LNCAP (cell line): ENCODE measurements at regions not wholly inside any gene's neighbourhood (a gene's known extent, or its start where the extent isn't known, plus 50 kb on each side); places are given as distances from the start of the nearest gene placed in this dataset.

Experiments used
- TF ChIP-seq, protein P1 (sequence below): fragments of 450-650 bp; IDR thresholded peaks from 2 replicates; pipeline ENCODE4 v1.5.1; 2017; ENCODE audit warnings: mild to moderate bottlenecking

DNA sequence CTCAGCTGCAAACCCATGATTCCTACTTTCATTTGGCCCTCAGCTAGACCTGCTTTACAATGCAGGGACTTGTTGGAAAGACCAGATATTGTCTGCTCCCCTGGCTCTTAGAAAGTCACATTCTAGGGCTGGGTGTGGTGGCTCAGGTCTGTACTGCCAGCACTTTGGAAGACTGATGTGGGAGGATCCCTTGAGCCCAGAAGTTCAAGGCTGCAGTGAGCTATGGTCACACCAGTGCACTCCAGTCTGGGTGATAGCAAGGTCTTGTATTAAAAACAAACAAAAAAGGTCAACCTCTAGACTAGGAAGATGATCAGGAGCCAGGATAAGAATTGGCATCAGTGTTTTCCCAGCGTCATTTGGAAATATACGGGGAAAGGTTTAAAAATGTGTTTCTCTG lies 145.8 kb downstream of the PALM2AKAP2 start:
- TF ChIP-seq, protein P1, sequence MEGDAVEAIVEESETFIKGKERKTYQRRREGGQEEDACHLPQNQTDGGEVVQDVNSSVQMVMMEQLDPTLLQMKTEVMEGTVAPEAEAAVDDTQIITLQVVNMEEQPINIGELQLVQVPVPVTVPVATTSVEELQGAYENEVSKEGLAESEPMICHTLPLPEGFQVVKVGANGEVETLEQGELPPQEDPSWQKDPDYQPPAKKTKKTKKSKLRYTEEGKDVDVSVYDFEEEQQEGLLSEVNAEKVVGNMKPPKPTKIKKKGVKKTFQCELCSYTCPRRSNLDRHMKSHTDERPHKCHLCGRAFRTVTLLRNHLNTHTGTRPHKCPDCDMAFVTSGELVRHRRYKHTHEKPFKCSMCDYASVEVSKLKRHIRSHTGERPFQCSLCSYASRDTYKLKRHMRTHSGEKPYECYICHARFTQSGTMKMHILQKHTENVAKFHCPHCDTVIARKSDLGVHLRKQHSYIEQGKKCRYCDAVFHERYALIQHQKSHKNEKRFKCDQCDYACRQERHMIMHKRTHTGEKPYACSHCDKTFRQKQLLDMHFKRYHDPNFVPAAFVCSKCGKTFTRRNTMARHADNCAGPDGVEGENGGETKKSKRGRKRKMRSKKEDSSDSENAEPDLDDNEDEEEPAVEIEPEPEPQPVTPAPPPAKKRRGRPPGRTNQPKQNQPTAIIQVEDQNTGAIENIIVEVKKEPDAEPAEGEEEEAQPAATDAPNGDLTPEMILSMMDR = no peak

DNA sequence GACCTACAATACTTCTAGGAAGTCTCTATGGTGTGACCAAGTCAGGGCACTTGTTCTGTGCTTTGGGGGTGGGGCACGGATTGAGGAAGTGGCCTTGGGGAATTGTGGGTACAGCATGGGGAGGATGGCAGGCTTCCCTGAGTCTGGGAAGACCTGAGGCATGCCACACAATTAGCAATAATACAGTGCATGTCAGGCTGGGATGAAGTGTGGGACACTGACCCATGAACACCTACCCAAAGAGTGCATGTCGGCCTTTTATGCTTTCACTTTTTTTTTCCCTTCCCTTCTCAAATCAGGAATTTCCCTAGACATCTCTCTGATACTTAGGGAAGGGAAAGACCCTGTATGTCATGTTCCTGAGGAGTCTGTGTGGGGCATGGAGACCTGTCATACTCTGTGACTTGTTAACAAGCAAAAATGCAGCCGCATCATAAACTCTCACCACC lies 146.4 kb downstream of the PALM2AKAP2 start:
- TF ChIP-seq, protein P1 = no peak

DNA sequence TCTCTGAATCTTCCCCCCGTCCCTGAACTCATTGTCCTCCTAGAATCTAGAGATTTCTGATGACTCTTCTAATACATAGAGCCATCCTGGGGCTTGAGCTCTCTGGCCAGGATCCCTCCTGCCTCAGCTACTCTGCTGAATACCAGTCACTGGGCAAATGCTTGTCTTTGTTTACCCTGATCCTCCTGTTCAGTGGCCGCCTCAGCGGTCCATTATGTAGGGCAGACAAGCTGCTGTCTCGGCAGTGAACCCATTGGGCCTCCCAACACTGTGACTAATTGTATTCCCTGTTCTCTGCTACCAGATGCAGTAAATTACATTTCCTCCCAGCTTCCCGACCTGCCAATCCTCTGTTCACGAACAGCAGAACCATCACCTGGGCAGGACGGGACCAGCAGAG lies 151.6 kb downstream of the PALM2AKAP2 start:
- TF ChIP-seq, protein P1 = no peak

GRCh38 chr9:109934136-109934856 lies 154.3 kb downstream of the PALM2AKAP2 start:
- TF ChIP-seq, protein P1 = no peak

GRCh38 chr9:109934857-109935215 lies 154.8 kb downstream of the PALM2AKAP2 start:
- TF ChIP-seq, protein P1 = no peak

DNA sequence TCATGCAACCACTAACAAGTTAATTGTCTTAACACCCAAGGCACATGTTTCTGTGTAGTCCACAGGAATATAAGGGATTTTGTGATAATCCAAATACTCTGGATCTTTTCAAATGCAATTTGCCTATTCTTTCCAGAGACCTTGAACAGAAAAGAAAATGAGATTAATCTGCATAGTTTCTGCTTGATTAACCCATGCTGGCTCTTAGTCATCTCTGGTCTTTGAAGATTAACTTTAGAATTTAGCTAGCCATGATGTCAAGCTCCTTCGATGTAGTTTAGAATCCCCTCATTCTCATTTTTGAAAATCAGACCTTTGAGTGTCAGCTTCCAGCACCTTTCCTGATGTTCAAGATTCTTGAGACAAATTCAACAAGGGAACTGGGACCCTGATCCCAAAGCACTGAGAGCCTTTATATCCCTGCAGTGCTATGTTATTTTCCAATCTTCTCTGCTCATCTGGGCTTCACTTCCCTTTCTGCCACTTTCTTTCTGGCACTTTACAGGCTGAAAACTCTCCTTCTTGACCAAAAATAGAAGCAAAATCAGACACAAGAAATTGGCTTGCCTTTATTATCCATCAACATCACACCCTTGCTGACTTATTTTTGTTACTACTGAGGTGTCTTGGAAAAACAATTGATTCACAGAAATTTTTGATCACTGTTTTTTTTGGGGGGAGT lies 155.5 kb downstream of the PALM2AKAP2 start:
- TF ChIP-seq, protein P1 = no peak

DNA sequence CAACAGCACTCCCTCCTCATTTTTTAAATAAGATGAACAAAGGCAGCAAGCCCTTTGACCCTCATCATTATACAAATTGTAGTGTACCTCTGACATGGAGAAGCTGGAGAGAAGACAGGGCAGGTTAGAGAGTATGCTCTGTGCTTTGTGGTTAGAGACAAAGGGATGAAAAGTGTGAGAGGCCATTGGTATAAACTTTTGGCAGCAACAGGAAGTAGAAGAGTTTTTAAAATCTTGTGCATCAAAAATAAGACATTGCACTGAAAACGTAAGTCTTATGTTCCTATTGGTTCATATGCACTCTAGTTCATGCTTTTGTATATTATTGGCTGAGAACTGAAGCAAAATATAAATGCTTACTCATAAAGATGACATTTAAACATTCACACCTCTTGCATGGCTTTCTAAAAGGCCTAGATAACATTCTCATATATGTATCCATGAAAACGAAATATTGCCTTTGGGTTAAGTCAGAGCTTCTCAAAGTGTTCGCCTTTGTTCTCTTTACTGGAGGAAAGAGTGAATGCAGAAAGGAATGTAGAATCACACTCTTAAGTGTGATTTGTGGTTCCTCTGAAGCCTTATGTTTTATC lies 158.0 kb downstream of the PALM2AKAP2 start:
- TF ChIP-seq, protein P1 = no peak
